ENCODE measurements at regions not wholly inside any gene's neighbourhood (a gene's known extent, or its start where the extent isn't known, plus 50 kb on each side); places are given as distances from the start of the nearest gene placed in this dataset.
A peak's percentile ranks its signal among the peaks of the same experiment; 100 is the strongest.

GRCh38 chr6:23410439-23410838 lies 715.6 kb upstream of the NRSN1 start:
- no peak for DNase-seq (ENCODE audit: low spot score)

GRCh38 chr6:23412770-23413169 lies 713.2 kb upstream of the NRSN1 start:
- DNase-seq (ENCODE audit: low spot score) = no peak

- no peak for DNase-seq (ENCODE audit: low spot score)
Observed at GRCh38 chr6:23413327-23414050, 712.5 kb upstream of the NRSN1 start.

- DNase-seq (ENCODE audit: low spot score) = peak; percentile 2
Observed at GRCh38 chr6:23414051-23414445, 712.0 kb upstream of the NRSN1 start.

GRCh38 chr6:23414922-23415321 lies 711.1 kb upstream of the NRSN1 start:
- no peak for DNase-seq (ENCODE audit: low spot score)

- no peak for DNase-seq (ENCODE audit: low spot score)
Observed at GRCh38 chr6:23415819-23416427, 710.1 kb upstream of the NRSN1 start.

GRCh38 chr6:23417133-23417532 lies 708.9 kb upstream of the NRSN1 start:
- DNase-seq (ENCODE audit: low spot score) = no peak

- no peak for DNase-seq (ENCODE audit: low spot score)
Observed at GRCh38 chr6:23418095-23418494, 707.9 kb upstream of the NRSN1 start.

- DNase-seq (ENCODE audit: low spot score) = no peak
Observed at GRCh38 chr6:23419046-23419445, 707.0 kb upstream of the NRSN1 start.

- DNase-seq (ENCODE audit: low spot score) = no peak
Observed at GRCh38 chr6:23420659-23421350, 705.2 kb upstream of the NRSN1 start.

GRCh38 chr6:23424584-23424983 lies 701.4 kb upstream of the NRSN1 start:
- no peak for DNase-seq (ENCODE audit: low spot score)

- no peak for DNase-seq (ENCODE audit: low spot score)
Observed at GRCh38 chr6:23435126-23435525, 690.9 kb upstream of the NRSN1 start.

- DNase-seq (ENCODE audit: low spot score) = no peak
Observed at GRCh38 chr6:23435798-23436197, 690.2 kb upstream of the NRSN1 start.

- no peak for DNase-seq (ENCODE audit: low spot score)
Observed at GRCh38 chr6:23441808-23442461, 684.1 kb upstream of the NRSN1 start.

- DNase-seq (ENCODE audit: low spot score) = no peak
Observed at GRCh38 chr6:23445157-23445710, 680.8 kb upstream of the NRSN1 start.

- DNase-seq (ENCODE audit: low spot score) = peak; percentile 12
Observed at GRCh38 chr6:23446469-23446967, 679.5 kb upstream of the NRSN1 start.

- no peak for DNase-seq (ENCODE audit: low spot score)
Observed at GRCh38 chr6:23447731-23448130, 678.3 kb upstream of the NRSN1 start.

GRCh38 chr6:23448281-23448680 lies 677.7 kb upstream of the NRSN1 start:
- no peak for DNase-seq (ENCODE audit: low spot score)

GRCh38 chr6:23454080-23454976 lies 671.7 kb upstream of the NRSN1 start:
- DNase-seq (ENCODE audit: low spot score) = no peak

GRCh38 chr6:23455754-23456153 lies 670.3 kb upstream of the NRSN1 start:
- no peak for DNase-seq (ENCODE audit: low spot score)

GRCh38 chr6:23456396-23456795 lies 669.6 kb upstream of the NRSN1 start:
- no peak for DNase-seq (ENCODE audit: low spot score)
